Gastroesophageal sphincter (tissue), 3 donors: ENCODE measurements at regions not wholly inside any gene's neighbourhood (a gene's known extent, or its start where the extent isn't known, plus 50 kb on each side); places are given as distances from the start of the nearest gene placed in this dataset.

Experiments used
- EP300 ChIP-seq: sonication (generic); formaldehyde crosslinking; IDR thresholded peaks from one replicate; pipeline ENCODE4 v1.6.1; 2017; ENCODE audit warnings: antibody characterized with exemption, mild to moderate bottlenecking
- POLR2A ChIP-seq, 2 donors: fragments of 450-650 bp; IDR thresholded peaks; one replicate each; pipeline ENCODE4 v1.6.1; 2017; ENCODE audit warnings: antibody characterized with exemption in 2 of 2, mild to moderate bottlenecking in 2 of 2, moderate library complexity in 1 of 2
- TF ChIP-seq, protein P1 (sequence below), 4 experiments: fragments of 200-600 bp in 2 of 4; fragments of 450-650 bp in 2 of 4; sonication (generic) in 1 of 4; IDR thresholded peaks; one replicate each; pipeline ENCODE4 v1.5.1; 2017 to 2019; ENCODE audit warnings: antibody characterized with exemption in 4 of 4, mild to moderate bottlenecking in 2 of 4, moderate library complexity in 2 of 4

DNA sequence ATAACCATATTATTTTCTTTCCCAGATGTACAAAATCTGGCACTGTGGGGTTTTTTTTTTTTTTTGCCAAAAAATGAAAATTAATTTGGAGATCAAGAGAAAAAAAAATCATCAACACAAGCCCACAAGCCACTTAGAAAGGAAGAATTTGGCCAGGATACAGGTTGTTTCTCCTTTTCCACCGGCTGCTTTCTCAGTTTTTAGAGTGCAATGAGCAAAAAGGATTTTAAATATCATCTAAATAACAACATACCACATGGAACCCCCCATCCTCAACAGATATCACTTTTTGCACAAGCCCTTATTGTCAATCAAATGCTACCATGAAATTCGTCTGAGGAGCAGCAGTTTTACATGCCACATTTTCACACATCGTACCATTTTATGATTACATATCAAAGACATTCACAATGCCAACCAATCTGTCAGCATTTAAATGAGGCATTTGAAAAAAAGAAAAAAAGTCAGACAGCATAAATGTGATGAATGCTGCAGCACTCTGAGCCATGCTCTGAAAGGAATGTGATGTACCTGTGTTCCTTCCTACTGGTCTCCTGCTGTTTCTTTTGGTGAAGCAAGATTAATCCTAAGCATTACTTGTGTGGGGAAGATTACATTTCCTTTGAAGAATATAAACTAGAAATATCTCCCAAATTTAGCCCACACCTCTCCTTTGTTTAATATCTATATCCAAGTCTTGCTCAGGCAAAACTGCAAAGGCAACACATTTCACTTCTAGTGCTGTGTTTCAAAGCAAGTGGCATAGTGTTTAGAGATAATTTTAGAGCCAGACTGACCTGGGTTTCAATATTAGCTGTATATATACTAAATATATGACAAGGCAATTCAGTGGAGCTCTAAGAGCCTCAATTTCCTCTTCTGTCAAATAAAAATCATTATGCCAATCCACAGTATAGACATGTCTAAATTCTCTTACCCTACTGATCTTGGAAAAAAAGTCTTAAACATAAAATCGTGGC, 391.3 kb downstream of the CMPK2 start:
- no peak for TF ChIP-seq POLR2A (IDR thresholded peaks at IDR 0.05)
- TF ChIP-seq, protein P1, sequence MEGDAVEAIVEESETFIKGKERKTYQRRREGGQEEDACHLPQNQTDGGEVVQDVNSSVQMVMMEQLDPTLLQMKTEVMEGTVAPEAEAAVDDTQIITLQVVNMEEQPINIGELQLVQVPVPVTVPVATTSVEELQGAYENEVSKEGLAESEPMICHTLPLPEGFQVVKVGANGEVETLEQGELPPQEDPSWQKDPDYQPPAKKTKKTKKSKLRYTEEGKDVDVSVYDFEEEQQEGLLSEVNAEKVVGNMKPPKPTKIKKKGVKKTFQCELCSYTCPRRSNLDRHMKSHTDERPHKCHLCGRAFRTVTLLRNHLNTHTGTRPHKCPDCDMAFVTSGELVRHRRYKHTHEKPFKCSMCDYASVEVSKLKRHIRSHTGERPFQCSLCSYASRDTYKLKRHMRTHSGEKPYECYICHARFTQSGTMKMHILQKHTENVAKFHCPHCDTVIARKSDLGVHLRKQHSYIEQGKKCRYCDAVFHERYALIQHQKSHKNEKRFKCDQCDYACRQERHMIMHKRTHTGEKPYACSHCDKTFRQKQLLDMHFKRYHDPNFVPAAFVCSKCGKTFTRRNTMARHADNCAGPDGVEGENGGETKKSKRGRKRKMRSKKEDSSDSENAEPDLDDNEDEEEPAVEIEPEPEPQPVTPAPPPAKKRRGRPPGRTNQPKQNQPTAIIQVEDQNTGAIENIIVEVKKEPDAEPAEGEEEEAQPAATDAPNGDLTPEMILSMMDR (IDR thresholded peaks at IDR 0.05): no peak
- no peak for TF ChIP-seq EP300
